ENCODE measurements at regions not wholly inside any gene's neighbourhood (a gene's known extent, or its start where the extent isn't known, plus 50 kb on each side); places are given as distances from the start of the nearest gene placed in this dataset.

DNA sequence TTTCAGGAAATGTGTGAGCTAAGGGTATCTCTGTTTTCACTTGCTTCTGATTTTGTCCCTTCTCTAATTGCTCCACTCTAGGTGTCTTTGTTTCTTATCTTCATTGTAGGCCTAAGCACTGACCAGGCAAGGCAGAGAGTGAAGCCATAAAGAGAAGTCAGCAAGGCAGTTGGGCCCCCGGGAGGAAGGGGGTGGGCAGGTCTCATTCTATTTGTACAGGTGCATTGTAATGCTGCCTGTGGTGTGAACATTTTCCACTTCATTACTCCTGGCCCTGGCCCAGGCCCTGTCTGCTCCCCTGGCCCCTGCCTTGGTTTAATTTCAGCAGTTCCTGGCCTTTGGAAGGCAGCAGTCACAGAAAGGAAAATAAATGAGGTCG lies 86.4 kb upstream of the JUN start:
- no peak for TF ChIP-seq SIN3A (IDR thresholded peaks at IDR 0.05; ENCODE audit: borderline replicate concordance, insufficient read depth, low read length)
- no peak for TF ChIP-seq TAF1 (IDR thresholded peaks at IDR 0.05; ENCODE audit: borderline replicate concordance, insufficient read depth, low read length)
- TF ChIP-seq, protein P1, sequence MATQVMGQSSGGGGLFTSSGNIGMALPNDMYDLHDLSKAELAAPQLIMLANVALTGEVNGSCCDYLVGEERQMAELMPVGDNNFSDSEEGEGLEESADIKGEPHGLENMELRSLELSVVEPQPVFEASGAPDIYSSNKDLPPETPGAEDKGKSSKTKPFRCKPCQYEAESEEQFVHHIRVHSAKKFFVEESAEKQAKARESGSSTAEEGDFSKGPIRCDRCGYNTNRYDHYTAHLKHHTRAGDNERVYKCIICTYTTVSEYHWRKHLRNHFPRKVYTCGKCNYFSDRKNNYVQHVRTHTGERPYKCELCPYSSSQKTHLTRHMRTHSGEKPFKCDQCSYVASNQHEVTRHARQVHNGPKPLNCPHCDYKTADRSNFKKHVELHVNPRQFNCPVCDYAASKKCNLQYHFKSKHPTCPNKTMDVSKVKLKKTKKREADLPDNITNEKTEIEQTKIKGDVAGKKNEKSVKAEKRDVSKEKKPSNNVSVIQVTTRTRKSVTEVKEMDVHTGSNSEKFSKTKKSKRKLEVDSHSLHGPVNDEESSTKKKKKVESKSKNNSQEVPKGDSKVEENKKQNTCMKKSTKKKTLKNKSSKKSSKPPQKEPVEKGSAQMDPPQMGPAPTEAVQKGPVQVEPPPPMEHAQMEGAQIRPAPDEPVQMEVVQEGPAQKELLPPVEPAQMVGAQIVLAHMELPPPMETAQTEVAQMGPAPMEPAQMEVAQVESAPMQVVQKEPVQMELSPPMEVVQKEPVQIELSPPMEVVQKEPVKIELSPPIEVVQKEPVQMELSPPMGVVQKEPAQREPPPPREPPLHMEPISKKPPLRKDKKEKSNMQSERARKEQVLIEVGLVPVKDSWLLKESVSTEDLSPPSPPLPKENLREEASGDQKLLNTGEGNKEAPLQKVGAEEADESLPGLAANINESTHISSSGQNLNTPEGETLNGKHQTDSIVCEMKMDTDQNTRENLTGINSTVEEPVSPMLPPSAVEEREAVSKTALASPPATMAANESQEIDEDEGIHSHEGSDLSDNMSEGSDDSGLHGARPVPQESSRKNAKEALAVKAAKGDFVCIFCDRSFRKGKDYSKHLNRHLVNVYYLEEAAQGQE (IDR thresholded peaks at IDR 0.05; ENCODE audit: insufficient read depth in 1 of 2, low read depth in 2 of 2, low read length in 2 of 2): no peak
- TF ChIP-seq POLR2AphosphoS5 (IDR thresholded peaks at IDR 0.05; ENCODE audit: low read depth, low read length): no peak
- no peak for TF ChIP-seq FOXP2 (optimal IDR thresholded peaks at IDR 0.05; ENCODE audit: borderline replicate concordance, extremely low read depth, extremely low read length, insufficient read depth)

DNA sequence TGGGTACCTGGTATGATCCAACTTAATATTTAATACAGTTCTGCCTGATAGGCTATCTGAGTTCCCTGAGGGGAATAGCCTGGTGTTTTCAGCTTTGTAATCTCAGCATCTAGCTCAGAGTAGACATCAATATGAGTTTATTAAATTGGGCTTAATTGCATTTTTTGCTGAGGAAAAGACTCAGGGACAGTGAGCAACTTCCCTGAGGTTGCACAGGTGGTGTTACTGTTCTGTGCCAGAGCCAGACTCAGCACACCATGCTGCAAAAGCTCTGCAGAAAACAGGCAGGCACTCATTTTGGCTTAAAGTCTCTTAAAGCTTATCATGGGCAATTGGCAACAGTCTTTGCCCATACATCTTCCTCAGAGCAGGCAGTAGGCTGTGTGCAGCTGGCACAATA lies 90.5 kb upstream of the JUN start:
- TF ChIP-seq FOXP2 (optimal IDR thresholded peaks at IDR 0.05; ENCODE audit: borderline replicate concordance, extremely low read depth, extremely low read length, insufficient read depth) (no peak), SIN3A (IDR thresholded peaks at IDR 0.05; ENCODE audit: borderline replicate concordance, insufficient read depth, low read length) (no peak), TAF1 (IDR thresholded peaks at IDR 0.05; ENCODE audit: borderline replicate concordance, insufficient read depth, low read length) (no peak), POLR2AphosphoS5 (IDR thresholded peaks at IDR 0.05; ENCODE audit: low read depth, low read length) (no peak)
- TF ChIP-seq, protein P1 (IDR thresholded peaks at IDR 0.05; ENCODE audit: insufficient read depth in 1 of 2, low read depth in 2 of 2, low read length in 2 of 2): no peak

DNA sequence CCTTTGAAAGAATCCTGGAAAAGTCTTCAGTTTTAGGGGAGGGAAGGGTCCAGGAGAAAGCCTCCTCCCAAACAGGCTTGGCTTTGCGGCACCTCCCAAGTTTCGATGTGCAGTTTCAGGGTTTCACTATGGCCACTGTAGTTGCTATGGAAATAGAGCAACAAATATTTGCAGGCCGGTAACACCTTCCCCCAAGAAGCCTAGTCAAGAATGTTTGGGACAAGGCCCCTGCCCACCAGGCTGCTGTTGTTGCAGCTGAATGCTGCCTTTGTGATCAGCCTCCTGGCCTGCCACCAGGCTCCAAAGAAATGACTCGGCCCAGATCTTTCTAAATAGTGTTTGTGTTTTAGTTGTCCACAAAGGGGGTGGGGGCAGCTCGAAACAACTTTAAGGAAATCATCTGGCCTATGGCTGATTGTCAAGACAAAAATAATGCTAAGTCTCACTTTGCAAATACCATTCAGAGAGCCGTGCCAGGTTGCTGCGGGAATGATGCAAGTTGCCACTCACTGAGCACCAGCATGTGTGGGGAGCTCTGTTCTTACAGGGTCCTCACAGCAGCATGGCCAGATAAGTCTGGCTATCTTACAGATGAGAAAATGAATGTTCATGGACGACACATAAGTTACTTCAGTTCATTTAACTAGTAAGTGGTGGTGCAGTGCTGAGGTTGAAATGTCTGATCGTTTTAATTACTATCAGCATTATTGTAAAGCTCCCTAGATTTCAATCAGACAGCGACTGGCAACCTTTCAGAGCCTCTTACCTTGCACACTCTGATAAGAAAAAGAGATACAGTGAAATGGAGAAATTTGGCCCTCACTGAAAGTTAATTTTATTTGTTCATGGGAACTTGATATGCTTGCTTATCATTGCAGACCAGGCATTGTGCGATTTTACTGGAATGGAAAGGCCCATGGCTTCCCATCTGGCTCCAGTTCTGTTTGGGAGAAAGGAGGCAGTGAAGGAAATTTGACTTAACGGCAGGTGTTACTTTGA lies 91.2 kb upstream of the JUN start:
- no peak for TF ChIP-seq FOXP2 (optimal IDR thresholded peaks at IDR 0.05; ENCODE audit: borderline replicate concordance, extremely low read depth, extremely low read length, insufficient read depth)
- TF ChIP-seq TAF1 (IDR thresholded peaks at IDR 0.05; ENCODE audit: borderline replicate concordance, insufficient read depth, low read length): no peak
- TF ChIP-seq, protein P1 (IDR thresholded peaks at IDR 0.05; ENCODE audit: insufficient read depth in 1 of 2, low read depth in 2 of 2, low read length in 2 of 2): no peak
- TF ChIP-seq POLR2AphosphoS5 (IDR thresholded peaks at IDR 0.05; ENCODE audit: low read depth, low read length): no peak
- no peak for TF ChIP-seq SIN3A (IDR thresholded peaks at IDR 0.05; ENCODE audit: borderline replicate concordance, insufficient read depth, low read length)

DNA sequence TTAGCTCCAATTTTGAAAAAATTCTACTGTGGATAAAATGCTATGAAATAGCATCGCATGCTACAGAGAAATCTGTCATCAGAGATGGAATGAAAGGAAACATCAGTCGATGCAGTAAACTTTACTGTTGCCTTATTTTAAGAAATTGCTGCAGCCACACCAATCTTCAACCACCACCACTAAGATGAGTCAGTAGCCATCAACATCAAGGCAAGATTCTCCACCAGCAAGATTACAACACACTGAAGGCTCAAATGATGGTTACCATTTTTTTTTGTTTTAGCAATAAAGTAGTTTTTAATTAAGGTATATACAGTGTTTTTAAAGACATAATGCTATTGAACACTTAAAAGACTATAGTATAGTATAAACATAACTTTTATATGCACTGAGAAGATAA lies 95.6 kb upstream of the JUN start:
- no peak for TF ChIP-seq FOXP2 (optimal IDR thresholded peaks at IDR 0.05; ENCODE audit: borderline replicate concordance, extremely low read depth, extremely low read length, insufficient read depth)
- TF ChIP-seq SIN3A (IDR thresholded peaks at IDR 0.05; ENCODE audit: borderline replicate concordance, insufficient read depth, low read length): no peak
- TF ChIP-seq TAF1 (IDR thresholded peaks at IDR 0.05; ENCODE audit: borderline replicate concordance, insufficient read depth, low read length): no peak
- TF ChIP-seq, protein P1 (IDR thresholded peaks at IDR 0.05; ENCODE audit: insufficient read depth in 1 of 2, low read depth in 2 of 2, low read length in 2 of 2): no peak
- TF ChIP-seq POLR2AphosphoS5 (IDR thresholded peaks at IDR 0.05; ENCODE audit: low read depth, low read length): no peak

Measured in PFSK-1 (cell line).